ENCODE measurements at regions not wholly inside any gene's neighbourhood (a gene's known extent, or its start where the extent isn't known, plus 50 kb on each side); places are given as distances from the start of the nearest gene placed in this dataset.

- no peak for DNase-seq
- H3K4me3 ChIP-seq (ENCODE audit: control extremely low read depth in 1 of 5, extremely low read depth in 1 of 5, insufficient read depth in 1 of 5, low read depth in 2 of 5, low read length in 4 of 5) = no peak overlapping the region
- ChIA-PET CTCF (no interaction called here), POLR2A (no interaction called here)
- Mint-ChIP-seq H3K27me3 (peaks cover 3% of the 10 kb centered on the region), H3K27ac (no peak overlapping the region), H3K9me3 (ENCODE audit: insufficient read depth) (no peaks in the 10 kb centered on the region), H3K4me3 (no peak overlapping the region), H3K4me1 (no peaks in the 10 kb centered on the region)
- no peak overlapping the region for H2AFZ ChIP-seq (ENCODE audit: insufficient read depth, low read depth, low read length, poor library complexity, severe bottlenecking)
- peaks cover 0 to 3% (median 0%) of the 10 kb centered on the region in 4 experiments for H3K27me3 ChIP-seq (replicated peaks in 1 of 4; ENCODE audit: control extremely low read depth in 1 of 4, control insufficient read depth in 3 of 4, insufficient read depth in 4 of 4, low read length in 3 of 4)
- no peaks in the 10 kb centered on the region for H3K4me1 ChIP-seq (ENCODE audit: control insufficient read depth in 2 of 2, insufficient read depth in 2 of 2, low read length in 2 of 2)
- no peak overlapping the region for H3K27ac ChIP-seq (ENCODE audit: low read length in 2 of 2)
- H3K9ac ChIP-seq (ENCODE audit: low read length) = no peak overlapping the region
- TF ChIP-seq EZH2 (IDR thresholded peaks at IDR 0.05; ENCODE audit: borderline replicate concordance, insufficient read depth, low read depth, low read length, poor library complexity, severe bottlenecking) (no peak), CTCF (IDR thresholded peaks at IDR 0.05) (no peak)
- intact Hi-C loops (cut with micrococcal nuclease) = no loop called here
- no peaks in the 10 kb centered on the region for H4K20me1 ChIP-seq (ENCODE audit: control insufficient read depth, insufficient read depth, low read length, poor library complexity, severe bottlenecking)
- no peaks in the 10 kb centered on the region for H3K36me3 ChIP-seq (replicated peaks in 1 of 2; ENCODE audit: control extremely low read depth in 1 of 2, control insufficient read depth in 1 of 2, extremely low read depth in 1 of 2, insufficient read depth in 2 of 2, low read length in 1 of 2)
- no peaks in the 10 kb centered on the region for H3K79me2 ChIP-seq (ENCODE audit: control insufficient read depth, insufficient read depth, low read length)
- H3K4me2 ChIP-seq (replicated peaks; ENCODE audit: low read depth, low read length, poor library complexity, severe bottlenecking) = no peak overlapping the region
- no peak for ATAC-seq (ENCODE audit: low read depth)
- peaks cover 0 to 15% (median 0%) of the 10 kb centered on the region in 3 donors for H3K9me3 ChIP-seq (ENCODE audit: control extremely low read depth in 1 of 3, control insufficient read depth in 2 of 3, insufficient read depth in 1 of 3, low read length in 2 of 3)
- 71% methylated on average over 5 of the region's 6 CpGs for WGBS (ENCODE audit: insufficient coverage)
These were observed 603.6 kb downstream of the NPHP4 start for GRCh38 chr1:5388622-5389021.

- ATAC-seq (ENCODE audit: low read depth) (no peak), DNase-seq (no peak)
- POLR2A ChIA-PET = no interaction called here
- Mint-ChIP-seq H3K4me3 (no peak overlapping the region), H3K4me1 (no peaks in the 10 kb centered on the region), H3K27me3 (no peaks in the 10 kb centered on the region), H3K9me3 (ENCODE audit: insufficient read depth) (no peaks in the 10 kb centered on the region), H3K27ac (no peak overlapping the region)
- H3K9ac ChIP-seq (ENCODE audit: low read length) = no peak overlapping the region
- intact Hi-C loops (cut with micrococcal nuclease) = no loop called here
- H3K4me1 ChIP-seq (ENCODE audit: control insufficient read depth in 2 of 2, insufficient read depth in 2 of 2, low read length in 2 of 2) = no peaks in the 10 kb centered on the region
- no peak overlapping the region for H3K4me3 ChIP-seq (ENCODE audit: control extremely low read depth in 1 of 5, extremely low read depth in 1 of 5, insufficient read depth in 1 of 5, low read depth in 2 of 5, low read length in 4 of 5)
- WGBS (ENCODE audit: insufficient coverage) = 70% methylated on average over 3 of the region's 3 CpGs
- no peak overlapping the region for H2AFZ ChIP-seq (ENCODE audit: insufficient read depth, low read depth, low read length, poor library complexity, severe bottlenecking)
- CTCF ChIA-PET = no interaction called here
- H4K20me1 ChIP-seq (ENCODE audit: control insufficient read depth, insufficient read depth, low read length, poor library complexity, severe bottlenecking) = no peaks in the 10 kb centered on the region
- no peaks in the 10 kb centered on the region for H3K79me2 ChIP-seq (ENCODE audit: control insufficient read depth, insufficient read depth, low read length)
- H3K27ac ChIP-seq (ENCODE audit: low read length in 2 of 2) = no peak overlapping the region
- peaks cover 0 to 10% (median 0%) of the 10 kb centered on the region in 3 donors for H3K9me3 ChIP-seq (ENCODE audit: control extremely low read depth in 1 of 3, control insufficient read depth in 2 of 3, insufficient read depth in 1 of 3, low read length in 2 of 3)
- no peaks in the 10 kb centered on the region for H3K36me3 ChIP-seq (replicated peaks in 1 of 2; ENCODE audit: control extremely low read depth in 1 of 2, control insufficient read depth in 1 of 2, extremely low read depth in 1 of 2, insufficient read depth in 2 of 2, low read length in 1 of 2)
- peaks cover 0 to 3% (median 0%) of the 10 kb centered on the region in 4 experiments for H3K27me3 ChIP-seq (replicated peaks in 1 of 4; ENCODE audit: control extremely low read depth in 1 of 4, control insufficient read depth in 3 of 4, insufficient read depth in 4 of 4, low read length in 3 of 4)
- H3K4me2 ChIP-seq (replicated peaks; ENCODE audit: low read depth, low read length, poor library complexity, severe bottlenecking) = no peak overlapping the region
- no peak for TF ChIP-seq EZH2 (IDR thresholded peaks at IDR 0.05; ENCODE audit: borderline replicate concordance, insufficient read depth, low read depth, low read length, poor library complexity, severe bottlenecking)
- no peak for TF ChIP-seq CTCF (IDR thresholded peaks at IDR 0.05)
These were observed 605.9 kb downstream of the NPHP4 start for GRCh38 chr1:5386371-5386770.
